Neural crest cell (in vitro differentiated cells): ENCODE measurements at regions not wholly inside any gene's neighbourhood (a gene's known extent, or its start where the extent isn't known, plus 50 kb on each side); places are given as distances from the start of the nearest gene placed in this dataset.
"Not testable (repeated sequence)": the region's sequence is repeated elsewhere in the genome, so short reads cannot be mapped to it uniquely, and the experiment has no call there.

Experiments used
- DNase-seq: peaks from one replicate; pipeline ENCODE4 v3.0.0; 2021; ENCODE audit warnings: low read depth, mixed read lengths, low spot score
- H3K27ac Mint-ChIP-seq: one replicate; pipeline ENCODE4 v1.8.0; 2021; ENCODE audit warnings: mild to moderate bottlenecking, mixed read lengths; ENCODE audit not compliant: unreplicated experiment
- H3K27me3 Mint-ChIP-seq: 2 replicates; pipeline ENCODE4 v1.8.0; 2021; ENCODE audit warnings: low read depth, mild to moderate bottlenecking, mixed read lengths
- H3K36me3 Mint-ChIP-seq: 2 replicates; pipeline ENCODE4 v1.8.0; 2021; ENCODE audit warnings: low read depth, mild to moderate bottlenecking, mixed read lengths
- H3K4me1 Mint-ChIP-seq: 2 replicates; pipeline ENCODE4 v1.8.0; 2021; ENCODE audit warnings: mixed read lengths
- H3K4me3 Mint-ChIP-seq: one replicate; pipeline ENCODE4 v1.8.0; 2021; ENCODE audit warnings: mild to moderate bottlenecking, mixed read lengths
- H3K9me3 Mint-ChIP-seq: 2 replicates; pipeline ENCODE4 v1.8.0; 2021; ENCODE audit warnings: mixed read lengths
- CTCF ChIP-seq: fragments of 200-600 bp; sonication (generic); conservative IDR thresholded peaks from 2 replicates; pipeline ENCODE4 v1.5.0; 2021; ENCODE audit warnings: antibody characterized with exemption, mild to moderate bottlenecking

DNA sequence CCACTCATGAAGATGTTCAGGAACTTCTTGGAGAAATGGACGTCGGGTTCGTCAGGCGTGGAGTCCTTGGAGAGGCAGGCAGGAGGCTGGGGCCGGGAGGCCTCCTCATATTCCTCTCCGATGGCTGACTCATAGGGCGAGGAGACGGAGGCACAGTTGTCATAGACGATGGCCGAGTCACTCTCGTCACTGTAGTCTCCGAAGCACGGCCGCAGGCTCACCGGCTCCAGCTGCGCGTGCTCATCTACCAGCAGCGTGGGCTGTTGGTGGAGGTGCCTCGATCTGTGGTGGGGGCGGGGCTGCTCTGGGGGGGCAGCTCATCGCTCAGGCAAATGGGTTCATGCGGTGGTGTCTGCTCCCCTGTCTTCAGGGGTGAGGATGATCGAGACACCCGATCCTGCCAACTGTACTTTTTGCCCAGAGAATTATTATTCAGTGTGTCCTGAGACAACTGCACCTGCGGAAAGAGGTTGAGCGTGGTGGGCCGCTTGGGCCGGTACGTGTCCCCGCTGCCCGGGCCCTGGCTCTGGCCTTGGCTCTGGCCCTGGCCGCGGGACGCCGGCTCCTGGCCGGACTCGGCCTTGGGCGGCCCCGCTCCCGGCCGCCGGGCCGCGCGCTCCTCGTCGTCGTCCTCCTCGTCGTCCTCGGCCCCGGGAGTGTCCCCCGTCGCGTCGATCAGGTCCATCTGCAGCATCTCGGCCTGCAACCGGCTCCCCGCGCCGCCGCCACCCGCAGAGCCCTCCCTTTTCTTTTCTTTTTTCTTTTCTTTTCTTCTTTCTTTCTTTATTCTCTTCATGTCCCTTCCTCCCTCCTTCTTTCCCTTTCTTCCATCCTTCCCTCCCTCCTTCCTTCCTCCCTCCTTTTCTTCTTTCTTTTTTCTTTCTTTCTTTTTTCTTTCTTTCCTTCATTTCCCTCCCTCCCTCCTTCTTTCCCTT is 111.4 kb upstream of the PLEKHM1 start:
- H3K27ac Mint-ChIP-seq, H3K36me3 Mint-ChIP-seq, H3K9me3 Mint-ChIP-seq, H3K4me1 Mint-ChIP-seq, DNase-seq, H3K27me3 Mint-ChIP-seq, H3K4me3 Mint-ChIP-seq: not testable (repeated sequence)

GRCh38 chr17:45605751-45606150 is 115.2 kb upstream of the PLEKHM1 start:
- H3K27ac Mint-ChIP-seq, H3K36me3 Mint-ChIP-seq, H3K27me3 Mint-ChIP-seq, DNase-seq, H3K4me3 Mint-ChIP-seq, H3K4me1 Mint-ChIP-seq, H3K9me3 Mint-ChIP-seq: not testable (repeated sequence)

DNA sequence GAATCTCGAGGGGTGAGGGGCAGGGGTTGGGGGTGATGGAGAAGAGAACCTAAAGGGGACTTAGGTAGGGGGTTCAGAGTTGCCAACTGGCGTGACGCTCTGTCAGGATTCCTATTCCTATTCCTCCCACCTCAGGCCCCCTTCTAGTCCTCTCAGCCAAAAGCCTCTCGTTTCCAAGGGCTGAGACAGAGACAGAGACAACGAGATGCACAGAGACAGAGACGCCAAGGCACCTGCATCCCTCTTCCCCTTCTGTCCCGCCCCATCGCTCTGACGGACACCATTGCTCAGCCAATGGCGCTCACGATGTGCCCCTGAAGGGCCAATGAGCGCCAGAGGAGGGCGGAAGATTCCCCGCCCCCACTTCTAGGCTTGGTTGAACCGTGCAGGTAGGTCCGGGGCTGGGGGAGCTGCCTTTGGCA is 129.5 kb upstream of the PLEKHM1 start:
- not testable (repeated sequence) for H3K27me3 Mint-ChIP-seq, H3K36me3 Mint-ChIP-seq, H3K27ac Mint-ChIP-seq, H3K4me1 Mint-ChIP-seq, H3K9me3 Mint-ChIP-seq
- H3K4me3 Mint-ChIP-seq, result peak overlapping the region; percentile 84
- DNase-seq, result peak; percentile 45

- H3K4me3 Mint-ChIP-seq, result peak overlapping the region; percentile 84
- DNase-seq, result peak; percentile 15
- H3K36me3 Mint-ChIP-seq, H3K4me1 Mint-ChIP-seq, H3K9me3 Mint-ChIP-seq, H3K27me3 Mint-ChIP-seq, H3K27ac Mint-ChIP-seq: not testable (repeated sequence)
Measured at GRCh38 chr17:45620468-45620867, 129.9 kb upstream of the PLEKHM1 start.

- not testable (repeated sequence) for H3K9me3 Mint-ChIP-seq, H3K4me1 Mint-ChIP-seq, H3K27ac Mint-ChIP-seq, DNase-seq, H3K36me3 Mint-ChIP-seq, H3K27me3 Mint-ChIP-seq
- peak overlapping the region; percentile 51 for H3K4me3 Mint-ChIP-seq
Measured at GRCh38 chr17:45621087-45621486, 130.6 kb upstream of the PLEKHM1 start.

GRCh38 chr17:45622295-45622694 is 131.8 kb upstream of the PLEKHM1 start:
- H3K9me3 Mint-ChIP-seq, DNase-seq, H3K36me3 Mint-ChIP-seq, H3K27me3 Mint-ChIP-seq, H3K4me1 Mint-ChIP-seq, H3K27ac Mint-ChIP-seq: not testable (repeated sequence)
- H3K4me3 Mint-ChIP-seq, result peak overlapping the region; percentile 67

DNA sequence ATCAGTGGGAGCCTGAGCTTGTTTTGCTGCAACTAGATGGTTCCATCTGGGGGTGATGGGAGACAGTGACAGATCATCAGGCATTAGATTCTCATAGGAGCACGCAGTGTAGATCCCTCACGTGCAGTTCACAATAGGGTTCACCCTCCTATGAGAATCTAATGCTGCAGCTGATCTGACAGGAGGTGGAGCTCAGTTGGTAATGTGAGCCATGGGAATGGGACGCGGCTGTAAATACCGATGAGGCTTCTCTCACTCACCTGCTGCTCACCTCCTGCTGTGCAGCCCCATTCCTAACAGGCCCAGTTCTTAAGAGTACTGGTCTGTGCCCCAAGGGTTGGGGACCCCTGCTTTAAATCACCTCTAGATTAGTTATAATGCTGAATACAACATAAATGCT is 137.5 kb upstream of the PLEKHM1 start:
- Mint-ChIP-seq H3K27me3 (no peaks in the 10 kb centered on the region), H3K27ac (no peak overlapping the region), H3K4me3 (no peak overlapping the region), H3K4me1 (no peaks in the 10 kb centered on the region), H3K36me3 (peaks cover 14% of the 10 kb centered on the region), H3K9me3 (no peaks in the 10 kb centered on the region)
- no peak for TF ChIP-seq CTCF
- DNase-seq, result no peak

- H3K4me1 Mint-ChIP-seq, result no peaks in the 10 kb centered on the region
- no peak for DNase-seq
- TF ChIP-seq CTCF, result no peak
- H3K4me3 Mint-ChIP-seq, result no peak overlapping the region
- no peak overlapping the region for H3K27ac Mint-ChIP-seq
- H3K27me3 Mint-ChIP-seq, result no peaks in the 10 kb centered on the region
- peaks cover 14% of the 10 kb centered on the region for H3K36me3 Mint-ChIP-seq
- H3K9me3 Mint-ChIP-seq, result no peaks in the 10 kb centered on the region
Measured at GRCh38 chr17:45631941-45632340, 141.4 kb upstream of the PLEKHM1 start.
